ENCODE measurements at regions not wholly inside any gene's neighbourhood (a gene's known extent, or its start where the extent isn't known, plus 50 kb on each side); places are given as distances from the start of the nearest gene placed in this dataset.

- H3K4me1 Mint-ChIP-seq (ENCODE audit: unreplicated experiment): peaks cover 34% of the 10 kb centered on the region
- no peak overlapping the region for H3K27ac Mint-ChIP-seq
- TF ChIP-seq CTCF (conservative IDR thresholded peaks at IDR 0.05): no peak
- H3K36me3 Mint-ChIP-seq: no peaks in the 10 kb centered on the region
- DNase-seq (ENCODE audit: extremely low spot score, unreplicated experiment): no peak
- peaks cover 17% of the 10 kb centered on the region for H3K27me3 Mint-ChIP-seq
- no peak overlapping the region for H3K4me3 Mint-ChIP-seq
- no peaks in the 10 kb centered on the region for H3K9me3 Mint-ChIP-seq
These were observed 449.3 kb upstream of the NPVF start for GRCh38 chr7:25677595-25677994.

GRCh38 chr7:25678215-25678614 lies 449.9 kb upstream of the NPVF start:
- Mint-ChIP-seq H3K27ac (no peak overlapping the region), H3K9me3 (no peaks in the 10 kb centered on the region), H3K4me1 (ENCODE audit: unreplicated experiment) (peaks cover 28% of the 10 kb centered on the region), H3K36me3 (no peaks in the 10 kb centered on the region), H3K4me3 (no peak overlapping the region), H3K27me3 (peaks cover 17% of the 10 kb centered on the region)
- no peak for TF ChIP-seq CTCF (conservative IDR thresholded peaks at IDR 0.05)
- DNase-seq (ENCODE audit: extremely low spot score, unreplicated experiment): no peak

GRCh38 chr7:25680636-25681035 lies 452.4 kb upstream of the NPVF start:
- Mint-ChIP-seq H3K9me3 (no peaks in the 10 kb centered on the region), H3K27ac (no peak overlapping the region), H3K4me1 (ENCODE audit: unreplicated experiment) (peaks cover 18% of the 10 kb centered on the region), H3K36me3 (no peaks in the 10 kb centered on the region), H3K4me3 (no peak overlapping the region), H3K27me3 (peaks cover 8% of the 10 kb centered on the region)
- DNase-seq (ENCODE audit: extremely low spot score, unreplicated experiment): no peak
- TF ChIP-seq CTCF (conservative IDR thresholded peaks at IDR 0.05): no peak

DNA sequence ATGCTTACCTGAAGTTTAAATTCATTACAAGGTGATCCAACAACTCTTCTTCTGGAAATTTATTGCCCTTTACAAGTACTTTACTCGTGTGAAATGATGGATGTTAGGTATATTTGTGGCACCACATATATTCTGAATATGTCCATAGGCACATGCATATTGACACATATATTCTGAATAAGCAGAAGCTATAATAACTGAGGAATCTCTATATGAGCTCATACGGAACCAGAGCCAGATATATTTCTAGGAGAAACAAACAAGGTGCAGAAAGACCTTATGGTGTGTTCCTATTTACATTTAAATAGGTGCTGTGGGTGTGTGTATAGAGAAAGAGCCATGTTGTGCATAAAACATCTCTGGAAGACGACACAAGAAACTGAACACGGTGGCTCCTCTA lies 456.1 kb upstream of the NPVF start:
- no peak for TF ChIP-seq CTCF (conservative IDR thresholded peaks at IDR 0.05)
- no peak overlapping the region for H3K27ac Mint-ChIP-seq
- peaks cover 3% of the 10 kb centered on the region for H3K36me3 Mint-ChIP-seq
- peaks cover 10% of the 10 kb centered on the region for H3K4me1 Mint-ChIP-seq (ENCODE audit: unreplicated experiment)
- H3K27me3 Mint-ChIP-seq: peaks cover 5% of the 10 kb centered on the region
- H3K4me3 Mint-ChIP-seq: no peak overlapping the region
- H3K9me3 Mint-ChIP-seq: peaks cover 4% of the 10 kb centered on the region
- DNase-seq (ENCODE audit: extremely low spot score, unreplicated experiment): no peak

DNA sequence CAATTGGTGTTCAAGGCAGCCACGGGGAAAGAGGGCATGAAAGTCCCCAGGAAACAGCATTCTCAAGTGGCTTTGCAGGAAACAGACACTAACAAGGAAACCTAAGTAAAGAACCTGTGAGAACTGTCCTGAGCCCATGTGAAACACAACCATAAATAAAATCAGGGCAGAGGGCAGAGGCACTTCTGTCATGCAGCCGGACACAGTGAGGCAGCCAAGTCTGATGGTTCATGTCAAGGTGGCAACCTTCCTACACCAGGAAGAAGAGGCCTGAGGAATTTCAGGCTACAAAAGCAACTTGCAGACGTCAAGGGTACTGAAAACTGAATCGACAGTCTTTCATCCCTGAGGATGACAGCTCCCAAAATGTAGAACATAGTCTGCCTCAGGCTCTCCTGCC lies 458.2 kb upstream of the NPVF start:
- H3K27ac Mint-ChIP-seq: no peak overlapping the region
- H3K36me3 Mint-ChIP-seq: peaks cover 3% of the 10 kb centered on the region
- no peak overlapping the region for H3K4me3 Mint-ChIP-seq
- no peak for DNase-seq (ENCODE audit: extremely low spot score, unreplicated experiment)
- peaks cover 5% of the 10 kb centered on the region for H3K27me3 Mint-ChIP-seq
- H3K9me3 Mint-ChIP-seq: peaks cover 4% of the 10 kb centered on the region
- TF ChIP-seq CTCF (conservative IDR thresholded peaks at IDR 0.05): no peak
- peaks cover 14% of the 10 kb centered on the region for H3K4me1 Mint-ChIP-seq (ENCODE audit: unreplicated experiment)

DNA sequence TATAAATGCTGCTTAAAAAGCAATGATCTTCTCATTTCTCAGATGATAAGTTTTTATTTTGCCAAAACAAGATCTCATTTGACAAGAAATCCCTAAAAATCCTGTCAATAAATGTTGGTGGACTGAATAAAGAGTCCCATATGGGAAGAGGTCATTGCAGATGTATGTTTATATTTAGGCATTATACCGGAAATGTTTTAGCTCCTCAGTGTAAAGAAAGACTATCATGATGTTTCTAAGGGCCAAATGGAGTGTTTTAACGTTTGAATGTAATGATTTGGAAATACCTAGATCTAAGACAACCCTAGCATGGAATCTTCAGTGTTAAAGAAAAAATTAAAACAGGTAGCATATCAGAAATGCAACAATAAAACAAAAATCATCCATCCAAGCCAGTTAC lies 457.8 kb upstream of the NFE2L3 start:
- Mint-ChIP-seq H3K4me1 (ENCODE audit: unreplicated experiment) (peaks cover 18% of the 10 kb centered on the region), H3K9me3 (no peaks in the 10 kb centered on the region), H3K27ac (no peak overlapping the region), H3K27me3 (peaks cover 4% of the 10 kb centered on the region), H3K36me3 (no peaks in the 10 kb centered on the region), H3K4me3 (no peak overlapping the region)
- DNase-seq (ENCODE audit: extremely low spot score, unreplicated experiment): no peak
- TF ChIP-seq CTCF (conservative IDR thresholded peaks at IDR 0.05): no peak
